ENCODE measurements at regions not wholly inside any gene's neighbourhood (a gene's known extent, or its start where the extent isn't known, plus 50 kb on each side); places are given as distances from the start of the nearest gene placed in this dataset.

DNA sequence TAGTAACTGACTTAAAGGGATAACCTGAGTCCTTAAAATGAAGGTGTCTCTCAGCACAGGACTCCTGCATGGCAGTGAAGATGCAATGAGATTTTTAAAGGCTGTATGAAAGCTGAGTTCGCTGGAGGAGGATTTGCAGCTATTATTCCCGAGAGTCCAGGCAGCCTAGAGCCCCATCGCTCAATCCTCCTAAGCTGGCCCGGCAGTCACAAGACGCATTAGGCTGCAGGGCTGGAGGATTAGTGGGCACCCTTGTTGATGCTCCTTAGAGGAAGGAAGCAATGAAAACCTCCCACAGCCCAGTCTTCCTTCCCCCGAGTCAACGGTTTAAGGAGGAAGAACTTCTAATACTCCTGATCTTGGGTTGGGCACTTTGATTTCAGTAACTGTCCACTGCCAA, 239.5 kb downstream of the EFNB2 start:
- DNase-seq: no peak

- DNase-seq: no peak
Observed at GRCh38 chr13:106291006-106291405, 244.5 kb downstream of the EFNB2 start.

GRCh38 chr13:106287351-106287750, 248.1 kb downstream of the EFNB2 start:
- DNase-seq: no peak

DNA sequence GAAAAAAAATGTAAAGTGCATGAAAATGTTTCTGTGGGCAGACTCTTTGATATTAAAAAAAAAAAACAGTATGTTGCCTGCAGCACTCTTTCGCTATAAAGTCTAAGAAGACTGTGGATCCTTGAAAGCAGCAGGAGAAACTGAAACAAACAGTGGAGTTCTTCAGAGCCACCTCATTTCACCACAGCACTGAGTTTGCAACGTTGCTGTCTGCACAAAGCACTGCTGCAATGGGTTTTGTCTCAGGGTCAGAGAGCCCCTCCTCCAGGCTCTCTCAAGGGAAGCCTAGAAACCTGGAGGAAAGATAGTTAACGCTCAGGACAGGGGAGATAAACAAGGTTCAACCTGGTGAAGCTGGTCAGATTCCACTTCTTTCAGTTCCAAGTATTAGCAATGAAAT, 248.7 kb downstream of the EFNB2 start:
- no peak for DNase-seq

DNA sequence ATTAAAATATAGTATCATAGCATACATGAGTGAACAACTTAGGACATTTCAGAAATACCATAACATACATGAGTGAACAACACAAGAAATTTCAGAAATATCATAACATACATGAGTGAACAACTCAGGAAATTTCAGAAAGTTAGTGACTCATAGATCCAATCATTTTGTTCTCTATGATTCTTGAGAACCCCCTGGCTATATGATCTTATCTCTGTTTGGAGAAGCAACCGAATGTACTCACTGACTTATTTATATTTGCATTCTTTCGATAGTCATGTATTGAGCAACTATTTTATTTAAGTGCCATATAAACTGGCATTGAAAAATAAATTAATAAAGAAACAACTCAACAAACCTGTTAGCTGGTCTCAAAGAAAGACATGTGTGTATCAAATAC, 251.1 kb downstream of the EFNB2 start:
- no peak for DNase-seq

GRCh38 chr13:106281426-106281825, 254.0 kb downstream of the EFNB2 start:
- no peak for DNase-seq

DNA sequence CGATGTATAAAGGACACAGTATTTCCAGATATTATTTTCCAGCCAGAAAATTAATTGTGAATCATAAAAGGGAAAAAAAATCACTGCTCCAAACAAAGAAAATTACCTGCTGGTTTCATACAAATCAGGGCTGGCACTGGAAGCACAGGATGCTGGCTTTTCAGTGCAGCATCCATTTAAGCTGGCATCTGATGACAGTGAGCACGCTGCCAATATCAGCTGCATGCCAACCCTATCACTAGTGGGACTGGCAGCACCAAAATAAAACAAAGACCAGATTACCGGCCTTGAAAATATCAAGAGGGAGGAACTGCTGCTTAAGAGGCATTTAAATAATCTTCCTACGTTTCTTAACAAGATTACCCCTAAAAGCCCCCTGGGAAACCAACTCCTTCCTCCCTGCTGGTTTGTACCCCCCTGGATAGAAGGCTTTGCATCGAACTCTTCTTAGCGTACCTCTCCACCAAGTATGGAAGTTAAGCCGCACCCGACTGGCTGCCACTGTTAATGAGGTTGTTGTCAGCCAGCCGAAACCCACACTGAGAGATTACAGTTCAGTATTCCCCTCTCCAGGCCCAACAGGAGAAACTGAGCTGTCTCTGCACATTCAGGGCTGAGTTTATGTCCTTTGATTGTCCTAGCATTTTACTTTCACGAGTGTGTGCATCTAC, 257.8 kb downstream of the EFNB2 start:
- DNase-seq: no peak

GRCh38 chr13:106276876-106277275, 258.6 kb downstream of the EFNB2 start:
- DNase-seq: no peak

DNA sequence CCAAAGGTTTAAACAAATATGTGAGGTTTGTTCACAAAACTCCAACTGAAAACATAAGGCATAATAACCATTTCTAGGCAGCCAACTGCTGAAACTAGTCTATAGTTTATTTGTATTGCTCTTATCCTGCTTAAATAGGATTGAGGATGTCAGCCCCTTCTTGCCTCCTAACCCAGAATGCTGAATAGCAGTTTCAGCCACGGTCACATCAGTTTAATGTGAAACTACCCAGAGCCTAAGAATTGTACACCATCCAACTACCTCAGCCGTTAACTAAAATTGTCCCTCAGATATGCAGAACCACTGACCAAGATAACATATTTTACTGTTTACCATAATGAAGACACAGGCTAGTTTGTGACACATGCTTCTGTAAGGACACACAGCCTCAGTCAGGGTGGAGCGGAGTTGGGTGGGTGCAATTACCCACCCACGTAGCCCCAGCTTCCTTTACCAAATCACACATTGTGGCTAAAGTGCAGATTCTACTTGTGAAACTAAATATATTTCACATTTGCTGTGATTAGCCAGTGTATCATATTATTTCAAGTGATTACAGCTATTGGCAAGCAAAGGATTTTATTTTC, 259.9 kb downstream of the EFNB2 start:
- no peak for DNase-seq

- DNase-seq: no peak
Observed at GRCh38 chr13:106274551-106275203, 260.8 kb downstream of the EFNB2 start.

DNA sequence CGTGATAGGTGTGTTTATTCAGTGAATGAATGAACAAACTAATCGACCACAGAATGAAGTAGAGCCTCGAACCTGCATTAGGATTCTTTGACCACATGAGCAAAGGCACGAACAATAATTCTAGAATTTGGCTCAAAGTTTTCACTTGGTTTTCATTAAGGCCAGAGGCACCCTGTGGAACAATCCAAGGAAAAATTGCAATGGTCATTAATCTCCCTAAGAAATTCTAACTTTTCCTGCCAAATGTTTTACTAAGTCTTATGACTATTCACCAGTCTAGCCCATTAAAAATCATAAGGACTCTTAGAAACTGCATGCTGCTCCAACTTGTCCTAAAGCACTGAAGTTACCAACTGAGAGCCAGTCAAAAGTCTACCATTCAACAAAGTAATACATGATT, 271.7 kb downstream of the EFNB2 start:
- no peak for DNase-seq

DNA sequence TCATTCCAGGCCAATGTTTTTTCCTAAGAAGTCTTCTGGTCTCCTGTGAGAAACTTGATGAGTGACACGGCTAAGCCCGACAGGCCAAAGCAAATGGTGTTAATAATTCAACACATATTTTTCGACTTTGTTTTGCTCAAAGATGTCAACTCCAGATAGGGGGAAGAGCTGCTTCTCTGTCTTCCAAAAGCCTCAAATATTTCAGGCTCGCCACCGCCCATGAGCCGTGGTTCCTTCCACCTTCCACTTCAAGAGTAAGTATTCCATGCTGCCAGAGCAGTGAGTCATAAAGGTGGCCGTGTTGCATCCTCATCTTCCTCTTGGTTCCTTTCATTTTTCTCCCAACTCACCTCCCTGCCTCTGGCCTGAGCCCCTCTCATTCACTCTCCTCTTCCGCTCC, 272.6 kb downstream of the EFNB2 start:
- DNase-seq: no peak

- no peak for DNase-seq
Observed at GRCh38 chr13:106261450-106261849, 274.0 kb downstream of the EFNB2 start.

GRCh38 chr13:106260352-106260751, 275.1 kb downstream of the EFNB2 start:
- no peak for DNase-seq

DNA sequence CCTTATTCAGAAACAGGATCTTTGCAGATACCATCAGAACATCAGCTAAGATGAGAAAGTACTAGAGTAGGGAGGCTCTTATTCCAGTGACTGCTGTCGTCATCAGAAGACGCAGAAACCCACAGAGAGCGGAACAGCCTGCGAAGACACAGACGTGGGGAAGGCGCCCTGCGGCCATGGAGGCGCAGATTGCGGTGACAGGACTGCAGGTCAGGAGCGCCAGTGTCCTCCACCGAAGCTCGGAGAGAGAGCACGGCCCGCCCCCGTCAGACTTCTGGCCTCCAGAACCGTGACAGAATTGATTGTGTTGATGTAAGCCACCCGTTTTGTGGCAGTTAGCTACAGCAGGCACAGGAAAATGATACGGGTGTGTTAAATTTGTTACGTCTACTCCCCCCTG, 275.5 kb downstream of the EFNB2 start:
- no peak for DNase-seq

DNA sequence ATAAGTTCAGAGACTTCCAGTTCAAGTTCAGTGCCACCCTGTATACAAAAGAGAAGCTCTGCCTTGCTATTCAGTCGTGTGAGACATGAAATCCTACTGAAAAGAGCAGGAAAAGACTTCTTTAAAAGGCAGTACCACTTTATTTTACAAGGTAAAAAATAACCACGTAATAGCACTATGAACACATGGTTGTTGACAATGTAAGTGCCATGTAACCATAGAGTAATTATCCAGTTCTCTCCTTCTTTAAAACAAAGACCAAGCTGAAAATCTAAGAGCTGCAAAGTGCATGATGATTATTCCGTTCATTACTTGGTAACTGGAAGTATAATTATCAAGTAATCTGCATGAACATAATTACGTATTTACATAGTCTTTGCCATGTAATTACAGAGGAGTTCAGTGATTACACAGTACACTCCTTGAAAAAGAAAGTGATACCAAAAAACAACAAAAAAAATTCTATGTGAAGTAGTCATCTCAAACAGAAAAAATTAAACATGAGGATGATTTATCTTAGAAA, 288.7 kb downstream of the EFNB2 start:
- no peak for DNase-seq

GRCh38 chr13:106246242-106246641, 289.2 kb downstream of the EFNB2 start:
- no peak for DNase-seq

- no peak for DNase-seq
Observed at GRCh38 chr13:106243011-106243565, 292.4 kb downstream of the EFNB2 start.

DNA sequence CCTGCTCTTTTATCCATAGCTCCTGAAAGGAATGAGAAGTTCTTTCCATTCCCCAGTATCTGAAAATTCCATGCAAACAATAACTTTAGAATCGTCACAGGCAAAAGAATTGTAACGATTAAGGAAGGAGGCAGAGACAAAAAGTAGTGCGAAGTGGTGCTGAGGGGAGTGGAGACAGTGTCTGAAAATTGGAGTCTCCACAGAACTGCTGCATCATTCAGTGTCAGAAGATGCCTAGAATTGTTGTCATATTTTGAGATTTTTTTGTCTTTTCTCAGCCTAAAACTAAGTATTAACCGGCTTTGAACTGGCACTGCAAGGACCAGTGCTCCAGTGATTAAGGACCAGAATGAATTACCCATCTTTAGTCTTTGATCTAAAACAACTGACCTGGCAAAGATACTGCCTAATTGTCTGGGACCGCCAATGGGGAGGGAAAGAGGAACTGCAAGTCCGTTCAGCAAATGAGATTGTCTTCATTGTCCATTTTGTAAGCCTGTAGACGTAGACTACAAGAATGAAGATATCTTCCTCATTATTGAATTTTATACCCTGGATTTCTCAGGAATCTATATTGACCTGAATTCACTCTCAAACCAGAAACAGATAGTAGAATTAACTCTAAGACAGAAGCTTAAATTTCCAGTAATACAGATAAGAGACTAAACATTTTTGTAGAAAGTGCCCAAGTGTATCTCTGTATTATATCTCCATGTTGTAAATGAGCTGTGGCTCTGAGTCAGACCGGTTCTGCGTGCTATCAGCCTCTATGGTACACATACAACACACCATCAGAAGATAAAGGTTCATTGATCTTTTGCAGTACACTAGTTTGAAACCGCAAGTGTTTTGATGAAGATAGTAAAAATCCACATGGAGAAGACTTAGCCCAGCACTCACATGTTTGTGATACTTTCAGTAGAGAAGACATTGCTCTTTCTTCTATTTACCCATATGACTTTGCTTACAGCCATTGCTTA, 293.2 kb downstream of the EFNB2 start:
- no peak for DNase-seq

DNA sequence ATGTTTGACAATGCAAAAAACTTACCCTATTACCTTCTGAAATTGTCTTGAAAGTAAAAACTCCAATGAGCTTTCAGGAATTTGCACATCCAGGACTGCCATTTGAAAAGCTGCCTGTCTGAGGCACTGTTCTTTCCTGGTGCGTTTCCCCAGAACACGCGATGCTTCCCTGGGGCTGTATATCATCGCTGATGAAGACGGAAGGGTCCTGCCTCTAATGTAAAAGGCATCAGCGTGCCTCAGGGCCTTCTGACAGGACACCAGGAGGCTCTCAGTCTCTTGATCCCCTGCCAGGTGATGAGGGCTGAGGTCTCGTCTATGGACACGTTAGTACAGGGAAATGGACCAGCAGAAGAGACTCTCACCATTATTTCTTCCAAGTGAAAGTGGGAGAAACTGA, 296.8 kb downstream of the EFNB2 start:
- DNase-seq: no peak

DNA sequence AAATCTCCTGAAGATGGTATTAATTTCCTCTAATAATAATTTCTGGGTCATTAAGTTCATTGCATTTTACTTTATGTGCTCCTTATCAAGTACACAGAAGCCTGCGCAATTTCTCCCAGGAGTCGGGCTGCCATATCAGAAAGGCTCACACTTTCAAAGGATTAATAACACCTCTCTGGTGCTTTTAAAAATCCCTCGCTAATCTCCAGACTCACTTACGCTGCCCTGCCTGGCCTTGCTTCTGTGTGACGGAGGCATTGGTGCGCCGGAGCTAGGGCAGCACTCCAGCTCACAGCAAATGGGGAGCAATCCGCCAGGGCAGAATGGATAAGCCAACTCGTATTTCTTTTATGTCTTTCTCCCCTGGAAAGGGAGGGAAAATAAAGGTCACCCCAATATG, 300.8 kb downstream of the EFNB2 start:
- DNase-seq: no peak

GRCh38 chr13:106233134-106233735, 302.2 kb downstream of the EFNB2 start:
- no peak for DNase-seq
